GM23338 (cell line): ENCODE measurements at regions not wholly inside any gene's neighbourhood (a gene's known extent, or its start where the extent isn't known, plus 50 kb on each side); places are given as distances from the start of the nearest gene placed in this dataset.

Experiments
- ATAC-seq: fragments of 200-7000 bp; cut with Tn5 transposase; 3 replicates; pipeline ENCODE4 v1.9.1; 2020
- DNase-seq: peaks from one replicate; pipeline ENCODE4 v3.0.0-alpha.2; 2015; ENCODE audit warnings: low spot score
- H2AFZ ChIP-seq: fragments of 200-600 bp; sonication (generic); 2 replicates; pipeline ENCODE4 v1.8.0; 2016; ENCODE audit warnings: antibody characterized with exemption, mild to moderate bottlenecking, moderate library complexity
- H3F3A ChIP-seq: fragments of 200-600 bp; sonication (generic); replicated peaks from 2 replicates; pipeline ENCODE4 v1.8.0; 2017; ENCODE audit warnings: antibody characterized with exemption, mixed run types, low read depth
- H3K27ac ChIP-seq: fragments of 200-600 bp; sonication (generic); 2 replicates; pipeline ENCODE4 v1.6.1; 2016; ENCODE audit warnings: low read depth
- H3K27me3 ChIP-seq: fragments of 200-600 bp; sonication (generic); 2 replicates; pipeline ENCODE4 v1.8.0; 2016; ENCODE audit warnings: mild to moderate bottlenecking, mixed run types, moderate library complexity; ENCODE audit not compliant: insufficient read depth
- H3K36me3 ChIP-seq: fragments of 200-600 bp; sonication (generic); 2 replicates; pipeline ENCODE4 v1.8.0; 2016; ENCODE audit warnings: mild to moderate bottlenecking; ENCODE audit not compliant: insufficient read depth
- H3K4me1 ChIP-seq: fragments of 200-600 bp; sonication (generic); 2 replicates; pipeline ENCODE4 v1.8.0; 2016; ENCODE audit warnings: mild to moderate bottlenecking, moderate library complexity; ENCODE audit not compliant: insufficient read depth
- H3K4me2 ChIP-seq: fragments of 200-600 bp; sonication (generic); 2 replicates; pipeline ENCODE4 v1.7.1; 2017; ENCODE audit warnings: mixed run types
- H3K4me3 ChIP-seq: fragments of 200-600 bp; sonication (generic); 2 replicates; pipeline ENCODE4 v1.6.1; 2016; ENCODE audit warnings: mixed run types
- H3K79me2 ChIP-seq: fragments of 200-600 bp; sonication (generic); replicated peaks from 2 replicates; pipeline ENCODE4 v1.8.0; 2017; ENCODE audit warnings: mild to moderate bottlenecking; ENCODE audit not compliant: insufficient read depth
- H3K9me2 ChIP-seq: fragments of 200-600 bp; sonication (generic); 2 replicates; pipeline ENCODE4 v1.8.0; 2017; ENCODE audit not compliant: insufficient read depth
- H4K20me1 ChIP-seq: fragments of 200-600 bp; sonication (generic); replicated peaks from 2 replicates; pipeline ENCODE4 v1.8.0; 2017; ENCODE audit warnings: mild to moderate bottlenecking; ENCODE audit not compliant: insufficient read depth
- H3K27ac Mint-ChIP-seq: 2 replicates; pipeline ENCODE4 v1.8.0; 2020; ENCODE audit warnings: inconsistent platforms, mild to moderate bottlenecking, moderate library complexity, mixed read lengths
- H3K27me3 Mint-ChIP-seq: 3 replicates; pipeline ENCODE4 v1.8.0; 2022; ENCODE audit warnings: low read depth, mild to moderate bottlenecking, moderate library complexity, mixed read lengths, inconsistent platforms; ENCODE audit not compliant: insufficient read depth, poor library complexity
- H3K36me3 Mint-ChIP-seq: 3 replicates; pipeline ENCODE4 v1.8.0; 2021; ENCODE audit warnings: low read depth, mild to moderate bottlenecking, inconsistent platforms, moderate library complexity, mixed read lengths
- H3K4me1 Mint-ChIP-seq: 3 replicates; pipeline ENCODE4 v1.8.0; 2020; ENCODE audit warnings: mild to moderate bottlenecking, inconsistent platforms, mixed read lengths
- H3K4me3 Mint-ChIP-seq: 3 replicates; pipeline ENCODE4 v1.8.0; 2021; ENCODE audit warnings: moderate library complexity, mild to moderate bottlenecking, inconsistent platforms, mixed read lengths
- H3K9me3 Mint-ChIP-seq: 3 replicates; pipeline ENCODE4 v1.8.0; 2020; ENCODE audit warnings: moderate library complexity, mild to moderate bottlenecking, inconsistent platforms, mixed read lengths
- CREB1 ChIP-seq: fragments of 250-450 bp; sonication (Bioruptor Pico); IDR thresholded peaks from 2 replicates; pipeline ENCODE4 v1.5.0; 2020; ENCODE audit warnings: low read depth, mild to moderate bottlenecking, moderate library complexity
- EZH2 ChIP-seq: fragments of 200-600 bp; sonication (generic); IDR thresholded peaks from one replicate; pipeline ENCODE4 v1.8.0; 2017; ENCODE audit warnings: antibody characterized with exemption, mild to moderate bottlenecking, low read depth; ENCODE audit not compliant: unreplicated experiment
- EZH2phosphoT487 ChIP-seq: fragments of 200-600 bp; sonication (generic); IDR thresholded peaks from one replicate; pipeline ENCODE4 v1.8.1; 2018; ENCODE audit warnings: antibody characterized with exemption; ENCODE audit not compliant: unreplicated experiment
- JUNB ChIP-seq: IDR thresholded peaks from one replicate; pipeline ENCODE4 v1.6.1; 2016; ENCODE audit warnings: antibody characterized with exemption; ENCODE audit not compliant: unreplicated experiment
- POLR2AphosphoS5 ChIP-seq: IDR thresholded peaks from 2 replicates; pipeline ENCODE4 v1.6.1; 2016; ENCODE audit warnings: antibody characterized with exemption, low read depth
- ZNF114 ChIP-seq: fragments of 250-450 bp; sonication (Bioruptor Pico); IDR thresholded peaks from 2 replicates; pipeline ENCODE4 v1.5.0; 2020; ENCODE audit warnings: mild to moderate bottlenecking, moderate library complexity
- TF ChIP-seq, protein P1 (sequence below): IDR thresholded peaks from one replicate; pipeline ENCODE4 v1.6.1; 2018; ENCODE audit warnings: antibody characterized with exemption; ENCODE audit not compliant: unreplicated experiment
- TF ChIP-seq, protein P2 (sequence below), 2 experiments: fragments of 200-600 bp in 1 of 2; sonication (generic) in 1 of 2; conservative IDR thresholded peaks; 2 replicates each; pipeline versions ENCODE4 v1.5.1 to v1.6.1; 2016 to 2017; ENCODE audit warnings: antibody characterized with exemption in 2 of 2, low read depth in 2 of 2, mild to moderate bottlenecking in 2 of 2, moderate library complexity in 1 of 2
- TF ChIP-seq, protein P3 (sequence below): fragments of 250-450 bp; sonication (Bioruptor Pico); IDR thresholded peaks from 2 replicates; pipeline ENCODE4 v1.5.0; 2020; ENCODE audit warnings: mild to moderate bottlenecking, moderate library complexity
- TF ChIP-seq, protein P4 (sequence below): IDR thresholded peaks from 2 replicates; pipeline ENCODE4 v1.6.1; 2016; ENCODE audit warnings: antibody characterized with exemption

DNA sequence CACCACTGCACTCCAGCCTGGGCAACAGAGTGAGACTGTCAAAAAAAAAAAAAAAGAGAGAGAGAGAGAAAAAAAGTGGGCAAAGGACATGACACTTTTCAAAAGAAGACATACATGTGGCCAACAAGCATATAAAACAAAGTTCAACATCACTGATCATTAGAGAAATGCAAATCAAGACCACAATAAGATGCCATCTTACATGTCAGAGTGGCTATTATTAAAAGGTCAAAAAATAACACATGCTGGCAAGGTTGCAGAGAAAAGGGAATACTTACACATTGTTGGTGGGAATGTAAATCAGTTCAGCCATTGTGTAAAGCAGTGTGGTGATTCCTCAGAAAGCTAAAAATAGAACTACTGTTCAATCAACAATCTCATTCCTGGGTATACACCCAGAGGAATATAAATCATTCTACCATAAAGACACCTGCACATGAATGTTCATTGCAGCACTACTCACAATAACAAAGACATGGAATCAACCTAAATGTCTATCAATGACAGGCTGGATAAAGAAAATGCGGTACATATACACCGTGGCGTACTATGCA lies 94.9 kb upstream of the TRIM2 start (continued):
- TF ChIP-seq, protein P1, sequence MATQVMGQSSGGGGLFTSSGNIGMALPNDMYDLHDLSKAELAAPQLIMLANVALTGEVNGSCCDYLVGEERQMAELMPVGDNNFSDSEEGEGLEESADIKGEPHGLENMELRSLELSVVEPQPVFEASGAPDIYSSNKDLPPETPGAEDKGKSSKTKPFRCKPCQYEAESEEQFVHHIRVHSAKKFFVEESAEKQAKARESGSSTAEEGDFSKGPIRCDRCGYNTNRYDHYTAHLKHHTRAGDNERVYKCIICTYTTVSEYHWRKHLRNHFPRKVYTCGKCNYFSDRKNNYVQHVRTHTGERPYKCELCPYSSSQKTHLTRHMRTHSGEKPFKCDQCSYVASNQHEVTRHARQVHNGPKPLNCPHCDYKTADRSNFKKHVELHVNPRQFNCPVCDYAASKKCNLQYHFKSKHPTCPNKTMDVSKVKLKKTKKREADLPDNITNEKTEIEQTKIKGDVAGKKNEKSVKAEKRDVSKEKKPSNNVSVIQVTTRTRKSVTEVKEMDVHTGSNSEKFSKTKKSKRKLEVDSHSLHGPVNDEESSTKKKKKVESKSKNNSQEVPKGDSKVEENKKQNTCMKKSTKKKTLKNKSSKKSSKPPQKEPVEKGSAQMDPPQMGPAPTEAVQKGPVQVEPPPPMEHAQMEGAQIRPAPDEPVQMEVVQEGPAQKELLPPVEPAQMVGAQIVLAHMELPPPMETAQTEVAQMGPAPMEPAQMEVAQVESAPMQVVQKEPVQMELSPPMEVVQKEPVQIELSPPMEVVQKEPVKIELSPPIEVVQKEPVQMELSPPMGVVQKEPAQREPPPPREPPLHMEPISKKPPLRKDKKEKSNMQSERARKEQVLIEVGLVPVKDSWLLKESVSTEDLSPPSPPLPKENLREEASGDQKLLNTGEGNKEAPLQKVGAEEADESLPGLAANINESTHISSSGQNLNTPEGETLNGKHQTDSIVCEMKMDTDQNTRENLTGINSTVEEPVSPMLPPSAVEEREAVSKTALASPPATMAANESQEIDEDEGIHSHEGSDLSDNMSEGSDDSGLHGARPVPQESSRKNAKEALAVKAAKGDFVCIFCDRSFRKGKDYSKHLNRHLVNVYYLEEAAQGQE: no peak
- TF ChIP-seq, protein P2, sequence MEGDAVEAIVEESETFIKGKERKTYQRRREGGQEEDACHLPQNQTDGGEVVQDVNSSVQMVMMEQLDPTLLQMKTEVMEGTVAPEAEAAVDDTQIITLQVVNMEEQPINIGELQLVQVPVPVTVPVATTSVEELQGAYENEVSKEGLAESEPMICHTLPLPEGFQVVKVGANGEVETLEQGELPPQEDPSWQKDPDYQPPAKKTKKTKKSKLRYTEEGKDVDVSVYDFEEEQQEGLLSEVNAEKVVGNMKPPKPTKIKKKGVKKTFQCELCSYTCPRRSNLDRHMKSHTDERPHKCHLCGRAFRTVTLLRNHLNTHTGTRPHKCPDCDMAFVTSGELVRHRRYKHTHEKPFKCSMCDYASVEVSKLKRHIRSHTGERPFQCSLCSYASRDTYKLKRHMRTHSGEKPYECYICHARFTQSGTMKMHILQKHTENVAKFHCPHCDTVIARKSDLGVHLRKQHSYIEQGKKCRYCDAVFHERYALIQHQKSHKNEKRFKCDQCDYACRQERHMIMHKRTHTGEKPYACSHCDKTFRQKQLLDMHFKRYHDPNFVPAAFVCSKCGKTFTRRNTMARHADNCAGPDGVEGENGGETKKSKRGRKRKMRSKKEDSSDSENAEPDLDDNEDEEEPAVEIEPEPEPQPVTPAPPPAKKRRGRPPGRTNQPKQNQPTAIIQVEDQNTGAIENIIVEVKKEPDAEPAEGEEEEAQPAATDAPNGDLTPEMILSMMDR (conservative IDR thresholded peaks at IDR 0.05; ENCODE audit: low read depth in 2 of 2): no peak

DNA sequence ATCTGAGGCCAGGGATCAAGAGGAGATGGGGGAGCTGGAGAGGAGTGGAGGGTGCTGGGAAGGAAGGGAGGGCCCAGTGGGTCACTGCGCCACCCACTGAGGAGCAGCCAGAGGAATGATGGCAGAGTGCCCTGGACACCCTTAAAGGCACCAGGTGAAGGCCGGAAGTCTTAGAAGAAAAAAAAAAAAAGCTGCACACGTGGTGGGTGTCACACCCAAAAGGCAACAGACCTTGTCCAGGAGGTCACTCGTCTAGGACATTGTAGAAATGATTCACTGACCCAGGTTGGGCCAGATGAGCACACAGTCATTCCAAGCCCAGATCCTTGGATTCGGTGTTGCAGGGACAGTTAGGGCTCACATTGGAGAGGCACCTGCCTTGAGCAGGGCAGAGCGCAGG lies 93.5 kb upstream of the TRIM2 start:
- H3K9me2 ChIP-seq: peaks cover 3% of the 10 kb centered on the region; the same call in 1 of the 2 replicates
- H3K27me3 Mint-ChIP-seq: peaks cover 9% of the 10 kb centered on the region
- H3K27me3 ChIP-seq: no peaks in the 10 kb centered on the region
- peaks cover 7% of the 10 kb centered on the region for H3K9me3 Mint-ChIP-seq
- H3K4me1 ChIP-seq: no peaks in the 10 kb centered on the region
- H3K27ac ChIP-seq: no peak overlapping the region
- DNase-seq (no peak), ATAC-seq (no peak)
- no peaks in the 10 kb centered on the region for H4K20me1 ChIP-seq
- H3K27ac Mint-ChIP-seq: no peak overlapping the region
- H3K4me3 ChIP-seq: no peak overlapping the region
- no peaks in the 10 kb centered on the region for H3K36me3 ChIP-seq
- H3F3A ChIP-seq: no peaks in the 10 kb centered on the region
- no peaks in the 10 kb centered on the region for H3K79me2 ChIP-seq
- no peak overlapping the region for H3K4me3 Mint-ChIP-seq
- no peak overlapping the region for H3K4me2 ChIP-seq
- H3K4me1 Mint-ChIP-seq: peaks cover 3% of the 10 kb centered on the region; the same call in 2 of the 3 replicates
- H3K36me3 Mint-ChIP-seq: no peaks in the 10 kb centered on the region; the same call in 2 of the 3 replicates
- H2AFZ ChIP-seq: no peak overlapping the region
- no peak for TF ChIP-seq JUNB
- no peak for TF ChIP-seq CREB1 (CRISPR knock-in tag)
- no peak for TF ChIP-seq POLR2AphosphoS5
- TF ChIP-seq, protein P3, sequence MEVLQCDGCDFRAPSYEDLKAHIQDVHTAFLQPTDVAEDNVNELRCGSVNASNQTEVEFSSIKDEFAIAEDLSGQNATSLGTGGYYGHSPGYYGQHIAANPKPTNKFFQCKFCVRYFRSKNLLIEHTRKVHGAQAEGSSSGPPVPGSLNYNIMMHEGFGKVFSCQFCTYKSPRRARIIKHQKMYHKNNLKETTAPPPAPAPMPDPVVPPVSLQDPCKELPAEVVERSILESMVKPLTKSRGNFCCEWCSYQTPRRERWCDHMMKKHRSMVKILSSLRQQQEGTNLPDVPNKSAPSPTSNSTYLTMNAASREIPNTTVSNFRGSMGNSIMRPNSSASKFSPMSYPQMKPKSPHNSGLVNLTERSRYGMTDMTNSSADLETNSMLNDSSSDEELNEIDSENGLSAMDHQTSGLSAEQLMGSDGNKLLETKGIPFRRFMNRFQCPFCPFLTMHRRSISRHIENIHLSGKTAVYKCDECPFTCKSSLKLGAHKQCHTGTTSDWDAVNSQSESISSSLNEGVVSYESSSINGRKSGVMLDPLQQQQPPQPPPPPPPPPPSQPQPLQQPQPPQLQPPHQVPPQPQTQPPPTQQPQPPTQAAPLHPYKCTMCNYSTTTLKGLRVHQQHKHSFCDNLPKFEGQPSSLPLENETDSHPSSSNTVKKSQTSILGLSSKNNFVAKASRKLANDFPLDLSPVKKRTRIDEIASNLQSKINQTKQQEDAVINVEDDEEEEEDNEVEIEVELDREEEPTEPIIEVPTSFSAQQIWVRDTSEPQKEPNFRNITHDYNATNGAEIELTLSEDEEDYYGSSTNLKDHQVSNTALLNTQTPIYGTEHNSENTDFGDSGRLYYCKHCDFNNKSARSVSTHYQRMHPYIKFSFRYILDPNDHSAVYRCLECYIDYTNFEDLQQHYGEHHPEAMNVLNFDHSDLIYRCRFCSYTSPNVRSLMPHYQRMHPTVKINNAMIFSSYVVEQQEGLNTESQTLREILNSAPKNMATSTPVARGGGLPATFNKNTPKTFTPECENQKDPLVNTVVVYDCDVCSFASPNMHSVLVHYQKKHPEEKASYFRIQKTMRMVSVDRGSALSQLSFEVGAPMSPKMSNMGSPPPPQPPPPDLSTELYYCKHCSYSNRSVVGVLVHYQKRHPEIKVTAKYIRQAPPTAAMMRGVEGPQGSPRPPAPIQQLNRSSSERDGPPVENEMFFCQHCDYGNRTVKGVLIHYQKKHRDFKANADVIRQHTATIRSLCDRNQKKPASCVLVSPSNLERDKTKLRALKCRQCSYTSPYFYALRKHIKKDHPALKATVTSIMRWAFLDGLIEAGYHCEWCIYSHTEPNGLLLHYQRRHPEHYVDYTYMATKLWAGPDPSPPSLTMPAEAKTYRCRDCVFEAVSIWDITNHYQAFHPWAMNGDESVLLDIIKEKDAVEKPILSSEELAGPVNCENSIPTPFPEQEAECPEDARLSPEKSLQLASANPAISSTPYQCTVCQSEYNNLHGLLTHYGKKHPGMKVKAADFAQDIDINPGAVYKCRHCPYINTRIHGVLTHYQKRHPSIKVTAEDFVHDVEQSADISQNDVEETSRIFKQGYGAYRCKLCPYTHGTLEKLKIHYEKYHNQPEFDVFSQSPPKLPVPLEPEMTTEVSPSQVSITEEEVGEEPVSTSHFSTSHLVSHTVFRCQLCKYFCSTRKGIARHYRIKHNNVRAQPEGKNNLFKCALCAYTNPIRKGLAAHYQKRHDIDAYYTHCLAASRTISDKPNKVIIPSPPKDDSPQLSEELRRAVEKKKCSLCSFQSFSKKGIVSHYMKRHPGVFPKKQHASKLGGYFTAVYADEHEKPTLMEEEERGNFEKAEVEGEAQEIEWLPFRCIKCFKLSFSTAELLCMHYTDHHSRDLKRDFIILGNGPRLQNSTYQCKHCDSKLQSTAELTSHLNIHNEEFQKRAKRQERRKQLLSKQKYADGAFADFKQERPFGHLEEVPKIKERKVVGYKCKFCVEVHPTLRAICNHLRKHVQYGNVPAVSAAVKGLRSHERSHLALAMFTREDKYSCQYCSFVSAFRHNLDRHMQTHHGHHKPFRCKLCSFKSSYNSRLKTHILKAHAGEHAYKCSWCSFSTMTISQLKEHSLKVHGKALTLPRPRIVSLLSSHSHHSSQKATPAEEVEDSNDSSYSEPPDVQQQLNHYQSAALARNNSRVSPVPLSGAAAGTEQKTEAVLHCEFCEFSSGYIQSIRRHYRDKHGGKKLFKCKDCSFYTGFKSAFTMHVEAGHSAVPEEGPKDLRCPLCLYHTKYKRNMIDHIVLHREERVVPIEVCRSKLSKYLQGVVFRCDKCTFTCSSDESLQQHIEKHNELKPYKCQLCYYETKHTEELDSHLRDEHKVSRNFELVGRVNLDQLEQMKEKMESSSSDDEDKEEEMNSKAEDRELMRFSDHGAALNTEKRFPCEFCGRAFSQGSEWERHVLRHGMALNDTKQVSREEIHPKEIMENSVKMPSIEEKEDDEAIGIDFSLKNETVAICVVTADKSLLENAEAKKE (CRISPR knock-in tag): no peak
- no peak for TF ChIP-seq EZH2
- TF ChIP-seq EZH2phosphoT487: no peak
- TF ChIP-seq, protein P2 (conservative IDR thresholded peaks at IDR 0.05; ENCODE audit: low read depth in 2 of 2): no peak
- TF ChIP-seq, protein P4, sequence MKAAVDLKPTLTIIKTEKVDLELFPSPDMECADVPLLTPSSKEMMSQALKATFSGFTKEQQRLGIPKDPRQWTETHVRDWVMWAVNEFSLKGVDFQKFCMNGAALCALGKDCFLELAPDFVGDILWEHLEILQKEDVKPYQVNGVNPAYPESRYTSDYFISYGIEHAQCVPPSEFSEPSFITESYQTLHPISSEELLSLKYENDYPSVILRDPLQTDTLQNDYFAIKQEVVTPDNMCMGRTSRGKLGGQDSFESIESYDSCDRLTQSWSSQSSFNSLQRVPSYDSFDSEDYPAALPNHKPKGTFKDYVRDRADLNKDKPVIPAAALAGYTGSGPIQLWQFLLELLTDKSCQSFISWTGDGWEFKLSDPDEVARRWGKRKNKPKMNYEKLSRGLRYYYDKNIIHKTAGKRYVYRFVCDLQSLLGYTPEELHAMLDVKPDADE: no peak
- TF ChIP-seq ZNF114: no peak
